WTC11 (cell line): ENCODE measurements at regions not wholly inside any gene's neighbourhood (a gene's known extent, or its start where the extent isn't known, plus 50 kb on each side); places are given as distances from the start of the nearest gene placed in this dataset.

Experiments
- ATAC-seq: fragments of 200-7000 bp; cut with Tn5 transposase; 2 replicates; pipeline ENCODE4 v1.10.0; 2021; ENCODE audit warnings: mild to moderate bottlenecking, moderate library complexity
- CTCF ChIA-PET: fragments of 300-600 bp; sonication (Branson Sonifier 250); formaldehyde crosslinking; loops from one replicate; lab custom pipeline; 2021; ENCODE audit warnings: antibody characterized with exemption; lab: Charles Lee
- POLR2A ChIA-PET: fragments of 350-600 bp; sonication (Branson Sonifier 250); formaldehyde crosslinking; loops from one replicate; lab custom pipeline; 2021; ENCODE audit warnings: antibody characterized with exemption; lab: Charles Lee
- DNase-seq: peaks from one replicate; pipeline ENCODE4 v3.0.0; 2021; ENCODE audit warnings: low spot score
- H3K27ac Mint-ChIP-seq: 2 replicates; pipeline ENCODE4 v1.8.0; 2021; ENCODE audit warnings: mixed read lengths
- H3K27me3 Mint-ChIP-seq: 2 replicates; pipeline ENCODE4 v1.8.0; 2021; ENCODE audit warnings: low read depth, mild to moderate bottlenecking, moderate library complexity, mixed read lengths
- H3K36me3 Mint-ChIP-seq: 2 replicates; pipeline ENCODE4 v1.8.0; 2021; ENCODE audit warnings: mixed read lengths
- H3K4me1 Mint-ChIP-seq: 2 replicates; pipeline ENCODE4 v1.8.0; 2022; ENCODE audit warnings: mixed read lengths
- H3K4me3 Mint-ChIP-seq: 2 replicates; pipeline ENCODE4 v1.8.0; 2021; ENCODE audit warnings: mild to moderate bottlenecking, moderate library complexity, mixed read lengths
- H3K9me3 Mint-ChIP-seq: 2 replicates; pipeline ENCODE4 v1.8.0; 2021; ENCODE audit warnings: mixed read lengths
- ARID4B ChIP-seq: sonication (generic); formaldehyde crosslinking; IDR thresholded peaks from 2 replicates; pipeline ENCODE4 v1.8.0; 2023; ENCODE audit warnings: missing genetic modification reagents, mild to moderate bottlenecking, borderline replicate concordance
- ATF1 ChIP-seq: sonication (generic); formaldehyde crosslinking; IDR thresholded peaks from 2 replicates; pipeline ENCODE4 v1.8.1; 2023; ENCODE audit warnings: mild to moderate bottlenecking, moderate library complexity, missing genetic modification reagents
- CBFB ChIP-seq: sonication (generic); formaldehyde crosslinking; IDR thresholded peaks from 2 replicates; pipeline ENCODE4 v1.8.1; 2022; ENCODE audit warnings: mild to moderate bottlenecking, low read depth, missing genetic modification reagents
- ERG ChIP-seq: fragments of 250-450 bp; sonication (Bioruptor Pico); IDR thresholded peaks from 2 replicates; pipeline ENCODE4 v1.8.0; 2021; ENCODE audit warnings: mild to moderate bottlenecking
- GRHL2 ChIP-seq: fragments of 250-450 bp; sonication (Bioruptor Pico); IDR thresholded peaks from 2 replicates; pipeline ENCODE4 v1.8.0; 2022; ENCODE audit warnings: mild to moderate bottlenecking, moderate library complexity; ENCODE audit not compliant: insufficient replicate concordance, severe bottlenecking
- NFYB ChIP-seq: sonication (generic); formaldehyde crosslinking; conservative IDR thresholded peaks from 2 replicates; pipeline ENCODE4 v1.8.0; 2022; ENCODE audit warnings: low read depth, missing genetic modification reagents
- NR3C1 ChIP-seq: sonication (generic); formaldehyde crosslinking; conservative IDR thresholded peaks from 2 replicates; pipeline ENCODE4 v1.8.1; 2023; ENCODE audit warnings: low read depth, mild to moderate bottlenecking, missing genetic modification reagents
- SOX15 ChIP-seq: fragments of 250-450 bp; sonication (Bioruptor Pico); IDR thresholded peaks from 2 replicates; pipeline ENCODE4 v1.9.0; 2021; ENCODE audit warnings: mild to moderate bottlenecking
- ZNF263 ChIP-seq: sonication (generic); formaldehyde crosslinking; IDR thresholded peaks from 2 replicates; pipeline ENCODE4 v1.8.1; 2022; ENCODE audit warnings: low read depth, mild to moderate bottlenecking, moderate library complexity, missing genetic modification reagents
- TF ChIP-seq, protein P1 (sequence below): fragments of 250-450 bp; sonication (Bioruptor Pico); IDR thresholded peaks from 2 replicates; pipeline ENCODE4 v2.1.2; 2022; ENCODE audit warnings: mild to moderate bottlenecking, moderate library complexity
- TF ChIP-seq, protein P2 (sequence below): sonication (generic); formaldehyde crosslinking; IDR thresholded peaks from 2 replicates; pipeline ENCODE4 v1.8.1; 2023; ENCODE audit warnings: mild to moderate bottlenecking, missing genetic modification reagents, moderate library complexity
- TF ChIP-seq, protein P3 (sequence below): sonication (generic); formaldehyde crosslinking; IDR thresholded peaks from 2 replicates; pipeline ENCODE4 v1.8.0; 2022; ENCODE audit warnings: mild to moderate bottlenecking, missing genetic modification reagents

GRCh38 chr10:64636461-64636860 is 1115.3 kb downstream of the REEP3 start (continued):
- no peak for TF ChIP-seq ARID4B (CRISPR knock-in tag)

DNA sequence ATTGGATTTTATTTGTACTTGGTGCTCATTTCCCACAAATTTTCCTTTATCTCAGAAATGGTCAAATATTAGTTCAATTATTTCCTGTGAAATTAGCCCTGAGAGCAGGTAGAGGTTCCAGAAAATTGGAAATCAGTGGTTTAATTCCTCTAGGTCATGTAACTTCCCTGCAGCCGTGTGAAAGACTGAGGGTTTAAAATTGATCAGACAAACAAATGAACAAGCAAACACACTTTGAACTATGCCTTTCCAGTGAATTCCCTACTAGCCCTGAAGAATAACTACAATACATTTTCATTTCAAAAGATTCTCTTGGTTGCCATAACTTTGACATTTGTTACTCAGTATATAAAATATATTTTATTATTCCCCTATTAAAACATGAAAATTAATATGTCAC is 1116.7 kb downstream of the REEP3 start:
- ATAC-seq: no peak
- CTCF ChIA-PET: no interaction called here
- Mint-ChIP-seq H3K27ac (no peak overlapping the region), H3K4me3 (no peak overlapping the region), H3K9me3 (0 out of 2 replicates have a peak, but pooled peaks cover 7% of the 10 kb centered on the region), H3K4me1 (no peaks in the 10 kb centered on the region), H3K27me3 (no peaks in the 10 kb centered on the region), H3K36me3 (no peaks in the 10 kb centered on the region)
- TF ChIP-seq, protein P1, sequence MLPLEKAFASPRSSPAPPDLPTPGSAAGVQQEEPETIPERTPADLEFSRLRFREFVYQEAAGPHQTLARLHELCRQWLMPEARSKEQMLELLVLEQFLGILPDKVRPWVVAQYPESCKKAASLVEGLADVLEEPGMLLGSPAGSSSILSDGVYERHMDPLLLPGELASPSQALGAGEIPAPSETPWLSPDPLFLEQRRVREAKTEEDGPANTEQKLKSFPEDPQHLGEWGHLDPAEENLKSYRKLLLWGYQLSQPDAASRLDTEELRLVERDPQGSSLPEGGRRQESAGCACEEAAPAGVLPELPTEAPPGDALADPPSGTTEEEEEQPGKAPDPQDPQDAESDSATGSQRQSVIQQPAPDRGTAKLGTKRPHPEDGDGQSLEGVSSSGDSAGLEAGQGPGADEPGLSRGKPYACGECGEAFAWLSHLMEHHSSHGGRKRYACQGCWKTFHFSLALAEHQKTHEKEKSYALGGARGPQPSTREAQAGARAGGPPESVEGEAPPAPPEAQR (CRISPR knock-in tag): no peak
- no peak for TF ChIP-seq GRHL2 (CRISPR knock-in tag)
- no peak for TF ChIP-seq NR3C1 (CRISPR knock-in tag)
- no peak for TF ChIP-seq ATF1 (CRISPR knock-in tag)
- TF ChIP-seq CBFB: no peak
- TF ChIP-seq SOX15 (CRISPR knock-in tag): no peak
- no peak for TF ChIP-seq ERG
- TF ChIP-seq NFYB (CRISPR knock-in tag): no peak
- TF ChIP-seq, protein P2, sequence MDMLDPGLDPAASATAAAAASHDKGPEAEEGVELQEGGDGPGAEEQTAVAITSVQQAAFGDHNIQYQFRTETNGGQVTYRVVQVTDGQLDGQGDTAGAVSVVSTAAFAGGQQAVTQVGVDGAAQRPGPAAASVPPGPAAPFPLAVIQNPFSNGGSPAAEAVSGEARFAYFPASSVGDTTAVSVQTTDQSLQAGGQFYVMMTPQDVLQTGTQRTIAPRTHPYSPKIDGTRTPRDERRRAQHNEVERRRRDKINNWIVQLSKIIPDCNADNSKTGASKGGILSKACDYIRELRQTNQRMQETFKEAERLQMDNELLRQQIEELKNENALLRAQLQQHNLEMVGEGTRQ (CRISPR knock-in tag): no peak
- no peak for TF ChIP-seq ZNF263 (CRISPR knock-in tag)
- TF ChIP-seq ARID4B (CRISPR knock-in tag): no peak
- TF ChIP-seq, protein P3, sequence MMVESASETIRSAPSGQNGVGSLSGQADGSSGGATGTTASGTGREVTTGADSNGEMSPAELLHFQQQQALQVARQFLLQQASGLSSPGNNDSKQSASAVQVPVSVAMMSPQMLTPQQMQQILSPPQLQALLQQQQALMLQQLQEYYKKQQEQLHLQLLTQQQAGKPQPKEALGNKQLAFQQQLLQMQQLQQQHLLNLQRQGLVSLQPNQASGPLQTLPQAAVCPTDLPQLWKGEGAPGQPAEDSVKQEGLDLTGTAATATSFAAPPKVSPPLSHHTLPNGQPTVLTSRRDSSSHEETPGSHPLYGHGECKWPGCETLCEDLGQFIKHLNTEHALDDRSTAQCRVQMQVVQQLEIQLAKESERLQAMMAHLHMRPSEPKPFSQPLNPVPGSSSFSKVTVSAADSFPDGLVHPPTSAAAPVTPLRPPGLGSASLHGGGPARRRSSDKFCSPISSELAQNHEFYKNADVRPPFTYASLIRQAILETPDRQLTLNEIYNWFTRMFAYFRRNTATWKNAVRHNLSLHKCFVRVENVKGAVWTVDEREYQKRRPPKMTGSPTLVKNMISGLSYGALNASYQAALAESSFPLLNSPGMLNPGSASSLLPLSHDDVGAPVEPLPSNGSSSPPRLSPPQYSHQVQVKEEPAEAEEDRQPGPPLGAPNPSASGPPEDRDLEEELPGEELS (CRISPR knock-in tag): no peak
- no peak for DNase-seq
- POLR2A ChIA-PET: no interaction called here
